GM19239 (cell line): ENCODE measurements at regions not wholly inside any gene's neighbourhood (a gene's known extent, or its start where the extent isn't known, plus 50 kb on each side); places are given as distances from the start of the nearest gene placed in this dataset.
"Not testable (repeated sequence)": the region's sequence is repeated elsewhere in the genome, so short reads cannot be mapped to it uniquely, and the experiment has no call there.

Experiments
- DNase-seq: peaks from one replicate; pipeline ENCODE4 v3.0.0; 2011; ENCODE audit warnings: low spot score; ENCODE audit not compliant: insufficient read length
- FAIRE-seq: peaks from 2 replicates; lab custom pipeline; 2011; peaks lifted over from hg19 to GRCh38; lab: Jason Lieb, UNC

DNA sequence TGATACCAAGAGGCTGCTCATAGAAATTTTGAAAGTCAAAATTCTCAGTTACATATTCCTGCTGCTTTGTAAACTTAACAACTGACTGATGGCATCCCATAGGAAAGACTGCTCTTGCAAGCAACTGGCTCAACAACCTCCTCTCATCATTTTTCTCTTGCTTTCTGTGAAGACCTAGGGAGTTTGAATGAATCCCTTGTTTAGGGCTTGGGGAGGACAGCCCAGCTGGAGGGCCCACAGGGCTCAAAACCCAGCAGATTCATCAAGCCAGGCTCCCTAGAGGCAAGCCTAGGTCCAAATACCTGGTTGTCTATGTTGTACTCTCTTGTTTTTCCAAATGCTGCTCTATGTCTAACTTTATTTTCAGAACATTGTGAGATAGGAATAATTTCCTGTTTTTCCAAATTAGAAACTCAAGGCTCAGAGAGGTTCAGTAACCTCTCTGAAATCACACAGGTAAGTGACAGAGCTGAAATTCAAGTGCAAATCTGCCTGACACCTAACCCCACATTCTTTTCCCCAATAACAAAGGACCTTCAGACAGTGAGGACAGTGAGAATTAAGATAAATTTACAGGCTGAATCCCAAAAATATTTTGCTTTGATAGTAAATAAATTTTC, 558.9 kb upstream of the KLF4 start:
- DNase-seq (no peak), FAIRE-seq (no peak)

- not testable (repeated sequence) for DNase-seq, FAIRE-seq
Observed at GRCh38 chr9:108047777-108048176, 558.2 kb upstream of the KLF4 start.

GRCh38 chr9:108047264-108047663, 557.7 kb upstream of the KLF4 start:
- DNase-seq (no peak), FAIRE-seq (no peak)

- DNase-seq (no peak), FAIRE-seq (no peak)
Observed at GRCh38 chr9:108045851-108046250, 556.3 kb upstream of the KLF4 start.

DNA sequence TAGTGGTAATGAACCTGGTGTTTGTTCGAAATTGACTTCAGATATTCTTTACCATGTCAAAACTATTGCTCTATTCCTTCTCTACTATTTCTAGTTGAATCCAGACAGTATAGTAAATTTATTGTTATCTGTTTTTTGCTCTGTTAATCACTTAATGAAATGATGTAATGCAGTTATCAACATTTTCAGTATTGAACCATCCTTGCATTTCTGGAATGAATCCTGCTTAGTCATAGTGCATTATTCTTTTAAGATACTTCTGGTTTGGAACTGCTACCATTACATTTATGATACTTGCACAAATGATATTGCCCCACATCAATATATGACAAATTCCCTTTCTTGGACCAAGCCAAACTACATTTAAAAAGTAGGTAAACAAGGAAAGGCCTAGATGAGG, 554.0 kb upstream of the KLF4 start:
- no peak for FAIRE-seq
- no peak for DNase-seq

- FAIRE-seq, result no peak
- DNase-seq, result no peak
Observed at GRCh38 chr9:108041551-108041950, 552.0 kb upstream of the KLF4 start.

DNA sequence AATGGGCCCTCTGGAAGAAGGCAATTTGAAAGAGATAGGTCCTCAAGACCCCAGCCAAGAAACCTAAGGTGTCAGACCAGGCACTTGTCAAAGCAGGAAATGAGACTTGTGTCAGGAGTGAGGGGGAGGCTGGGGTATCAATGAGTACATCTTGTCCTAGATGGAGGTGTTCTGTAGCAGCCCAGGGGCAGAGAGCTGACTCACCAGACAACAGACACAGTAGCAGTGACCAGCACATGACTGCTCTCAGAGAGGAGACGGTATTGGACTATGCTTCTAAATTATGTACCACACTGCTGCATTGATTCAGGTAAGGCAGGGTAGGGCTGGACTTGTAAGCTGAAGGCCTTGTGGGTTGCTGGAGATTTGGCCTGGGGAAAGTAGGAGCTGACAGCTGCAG, 551.2 kb upstream of the KLF4 start:
- FAIRE-seq (no peak), DNase-seq (no peak)

DNA sequence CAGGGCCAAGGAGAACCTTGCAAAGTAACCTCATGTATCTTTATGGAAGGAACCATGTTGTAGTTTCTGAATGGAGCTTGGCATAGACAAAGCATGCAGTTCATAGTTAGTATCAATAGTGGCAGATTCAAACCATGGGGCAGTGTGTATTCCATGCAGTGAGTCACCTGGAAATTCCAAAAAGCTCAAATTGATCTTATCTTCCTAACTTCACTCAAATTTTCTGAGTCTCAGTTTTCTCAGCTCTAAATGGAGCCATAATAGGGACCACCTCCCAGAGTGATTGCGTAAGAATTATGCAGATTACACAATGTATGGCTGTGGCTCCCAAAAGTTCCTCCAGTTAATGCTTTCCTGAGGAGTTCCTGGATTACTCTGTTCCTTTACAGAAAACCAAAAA, 549.9 kb upstream of the KLF4 start:
- FAIRE-seq, result no peak

DNA sequence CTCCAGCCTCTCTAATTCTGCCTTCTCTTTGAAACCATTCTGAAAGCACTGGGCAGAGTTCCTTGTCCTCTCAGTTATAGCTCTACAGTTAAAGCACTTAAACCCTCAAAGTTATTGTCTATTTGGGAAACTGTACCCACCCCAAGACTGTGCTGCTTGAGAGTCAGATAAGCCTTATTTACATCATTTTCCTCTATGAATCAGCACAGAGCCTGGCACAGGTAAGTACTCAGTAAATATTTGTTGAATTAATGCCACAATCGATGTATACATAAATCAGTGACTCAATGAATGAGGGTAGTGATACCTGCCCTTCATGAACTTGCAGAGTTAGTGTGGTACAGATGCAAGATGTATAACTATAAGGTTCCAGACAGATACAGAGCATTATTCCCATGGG, 549.4 kb upstream of the KLF4 start:
- DNase-seq (no peak), FAIRE-seq (no peak)

More for the DNA sequence above, 549.9 kb upstream of the KLF4 start:
- no peak for DNase-seq

GRCh38 chr9:108035487-108035886, 545.9 kb upstream of the KLF4 start:
- DNase-seq (no peak), FAIRE-seq (no peak)

DNA sequence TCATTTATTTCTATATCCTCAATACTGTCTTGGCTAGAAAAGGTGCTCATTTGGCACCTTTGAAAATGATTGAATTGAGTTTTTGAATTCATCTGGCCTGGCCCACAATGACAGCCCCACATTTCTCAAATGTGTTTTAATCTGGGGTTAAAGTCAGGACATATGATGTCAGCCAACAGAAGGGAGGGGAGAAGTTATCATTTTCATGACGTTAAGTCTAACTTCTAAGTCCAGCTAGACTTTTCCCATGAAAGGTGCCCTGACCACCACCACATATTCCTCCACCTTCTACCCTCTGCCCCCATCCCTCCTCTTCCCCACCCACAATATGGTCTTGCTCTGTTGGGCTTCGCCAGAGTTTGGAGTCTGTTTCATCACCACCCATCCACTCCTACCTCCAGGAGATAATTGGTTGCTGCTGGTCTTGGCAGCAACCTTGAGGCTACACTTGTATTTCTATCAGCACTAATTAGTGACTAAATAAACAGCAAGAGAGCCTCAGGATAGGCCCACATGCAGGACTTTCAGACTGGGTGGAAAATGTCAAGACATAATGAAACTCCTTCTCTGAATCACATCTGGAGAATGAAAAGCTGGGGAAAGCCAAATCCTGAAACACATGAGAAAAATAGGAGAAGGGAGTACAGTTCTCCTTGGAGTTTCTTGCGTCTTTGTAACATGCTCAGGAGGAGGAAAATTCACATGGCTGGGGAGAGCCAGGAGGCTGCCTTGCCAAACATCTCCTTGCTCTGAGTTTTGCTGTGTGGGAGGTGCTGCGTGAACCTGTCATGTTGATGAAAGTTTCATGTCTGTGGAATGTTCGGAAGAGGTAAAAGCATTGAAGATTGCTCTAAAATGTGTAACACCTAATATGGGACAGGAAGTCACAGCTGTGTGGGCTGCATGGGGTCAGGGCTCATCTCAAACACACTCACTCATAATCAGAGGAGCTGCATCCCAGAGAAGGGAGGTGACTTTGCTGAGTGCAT, 544.7 kb upstream of the KLF4 start:
- no peak for FAIRE-seq
- DNase-seq, result no peak

DNA sequence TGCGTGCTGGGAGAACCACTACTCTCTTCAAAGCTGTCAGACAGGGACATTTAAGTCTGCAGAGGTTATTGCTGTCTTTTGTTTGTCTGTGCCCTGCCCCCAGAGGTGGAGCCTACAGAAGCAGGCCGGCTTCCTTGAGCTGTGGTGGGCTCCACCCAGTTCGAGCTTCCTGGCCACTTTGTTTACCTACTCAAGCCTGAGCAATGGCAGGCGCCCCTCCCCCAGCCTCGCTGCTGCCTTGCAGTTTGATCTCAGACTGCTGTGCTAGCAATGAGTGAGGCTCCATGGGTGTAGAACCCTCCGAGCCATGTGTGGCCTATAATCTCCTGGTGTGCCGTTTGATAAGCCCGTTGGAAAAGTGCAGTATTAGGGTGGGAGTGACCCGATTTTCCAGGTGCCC, 542.5 kb upstream of the KLF4 start:
- DNase-seq, FAIRE-seq: not testable (repeated sequence)

DNA sequence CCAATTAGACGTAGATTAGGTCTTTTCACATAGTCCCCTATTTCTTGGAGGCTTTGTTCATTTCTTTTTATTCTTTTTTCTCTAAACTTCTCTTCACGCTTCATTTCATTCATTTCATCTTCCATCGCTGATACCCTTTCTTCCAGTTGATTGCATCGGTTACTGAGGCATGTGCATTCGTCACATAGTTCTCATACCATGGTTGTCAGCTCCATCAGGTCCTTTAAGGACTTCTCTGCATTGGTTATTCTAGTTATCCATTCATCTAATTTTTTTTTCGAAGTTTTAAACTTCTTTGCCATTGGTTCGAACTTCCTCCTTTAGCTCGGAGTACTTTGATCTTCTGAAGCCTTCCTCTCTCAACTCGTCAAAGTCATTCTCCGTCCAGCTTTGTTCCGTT, 541.7 kb upstream of the KLF4 start:
- not testable (repeated sequence) for DNase-seq, FAIRE-seq

GRCh38 chr9:108026718-108027117, 537.1 kb upstream of the KLF4 start:
- not testable (repeated sequence) for FAIRE-seq

DNA sequence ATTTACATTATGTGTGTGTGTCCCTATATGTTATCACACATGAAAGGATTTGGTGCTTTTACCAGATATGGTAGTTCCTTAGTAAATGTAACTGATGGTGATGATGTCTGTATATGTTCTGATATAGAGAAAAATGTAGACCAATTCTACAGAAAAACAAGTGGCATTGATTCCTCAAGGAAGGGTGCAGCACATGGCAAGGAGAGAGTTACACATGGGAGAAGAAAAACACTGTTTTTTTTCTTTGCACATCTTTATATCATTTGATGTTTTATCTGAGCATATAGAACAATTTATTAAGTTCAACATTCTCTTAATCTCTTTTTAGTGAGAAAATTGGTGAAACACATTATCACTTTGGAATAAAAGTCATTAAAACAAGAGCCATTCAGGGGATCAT, 535.0 kb upstream of the KLF4 start:
- DNase-seq (no peak), FAIRE-seq (no peak)

More at GRCh38 chr9:108026718-108027117, 537.1 kb upstream of the KLF4 start:
- DNase-seq, result not testable (repeated sequence)

DNA sequence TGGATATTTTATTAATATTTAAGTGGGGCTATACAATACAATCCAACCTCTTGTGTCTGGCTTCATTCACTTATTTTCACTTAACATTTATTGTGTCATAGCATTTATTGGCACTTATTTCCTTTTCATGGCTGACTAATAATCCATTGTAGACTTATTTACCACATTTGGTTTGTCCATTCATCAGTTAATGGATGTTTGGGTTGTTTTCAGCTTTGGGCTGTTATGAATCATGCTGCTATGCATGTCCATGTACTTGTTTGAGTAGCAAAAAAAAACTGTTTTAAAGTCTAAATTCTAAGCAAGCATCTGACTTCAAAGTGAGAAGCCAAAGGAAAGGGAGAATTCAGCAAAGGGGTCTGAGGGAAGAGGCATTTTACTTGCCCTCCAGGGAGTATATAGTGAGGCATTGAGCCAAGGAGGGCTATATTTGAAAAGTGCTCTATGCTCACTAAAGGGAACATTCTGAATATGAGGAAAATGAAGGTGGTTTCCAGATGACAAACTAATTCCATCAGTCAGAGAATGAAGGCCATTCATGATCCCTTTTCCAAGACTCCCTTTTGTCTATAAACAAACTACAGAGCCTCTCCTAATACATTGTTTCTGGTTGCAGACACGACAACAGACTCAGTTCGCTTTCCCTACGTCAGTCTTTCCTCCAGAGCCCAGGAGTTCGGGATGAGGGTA, 532.8 kb upstream of the KLF4 start:
- no peak for DNase-seq
- no peak for FAIRE-seq

GRCh38 chr9:108021096-108021710, 531.6 kb upstream of the KLF4 start:
- no peak for DNase-seq

DNA sequence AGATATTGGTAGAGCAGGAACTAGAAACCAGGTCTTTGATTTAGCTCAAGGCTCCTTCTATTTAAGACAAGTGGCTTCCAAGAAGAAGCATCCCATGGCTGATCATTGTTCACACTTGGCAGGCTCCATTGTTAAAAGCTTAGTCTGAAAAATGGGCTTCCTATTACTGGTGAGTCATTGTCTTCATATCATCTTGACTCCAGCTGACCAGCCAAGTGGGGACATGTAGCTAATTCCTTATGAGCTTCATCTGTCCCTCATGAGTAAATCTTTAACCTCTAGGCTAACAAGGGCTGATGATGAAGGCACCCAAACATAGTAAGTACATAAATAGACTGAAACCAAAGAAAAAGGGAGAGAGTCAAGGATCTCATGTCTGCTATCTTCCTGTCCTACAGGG, 530.3 kb upstream of the KLF4 start:
- DNase-seq (no peak), FAIRE-seq (no peak)

More at GRCh38 chr9:108021096-108021710, 531.6 kb upstream of the KLF4 start:
- FAIRE-seq, result no peak

DNA sequence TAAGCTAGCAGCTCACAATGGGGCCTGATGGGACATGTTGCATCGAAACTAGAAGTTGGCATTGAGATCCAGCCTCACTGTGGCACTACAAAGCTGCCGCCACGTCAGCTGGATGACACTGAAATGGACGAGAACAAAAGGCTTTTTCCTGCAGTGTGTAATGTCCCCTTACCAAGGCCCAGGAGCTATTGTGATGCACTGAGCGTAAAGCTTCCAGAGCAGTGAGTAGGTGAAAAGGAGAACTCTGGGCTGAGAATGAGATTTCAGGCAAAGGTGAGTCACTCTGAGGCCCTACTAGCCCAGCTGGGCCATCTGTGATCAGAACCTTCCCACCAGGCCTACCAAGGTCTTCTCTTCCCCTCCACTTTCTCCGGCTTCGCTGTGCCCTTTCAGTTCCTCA, 528.1 kb upstream of the KLF4 start:
- no peak for FAIRE-seq

GRCh38 chr9:108016446-108016845, 526.9 kb upstream of the KLF4 start:
- DNase-seq (no peak), FAIRE-seq (no peak)

More for the DNA sequence above, 528.1 kb upstream of the KLF4 start:
- DNase-seq, result no peak
